Fibroblast of the aortic adventitia (primary cell): ENCODE measurements at regions not wholly inside any gene's neighbourhood (a gene's known extent, or its start where the extent isn't known, plus 50 kb on each side); places are given as distances from the start of the nearest gene placed in this dataset.
A peak's percentile ranks its signal among the peaks of the same experiment; 100 is the strongest.
"Not testable (repeated sequence)": the region's sequence is repeated elsewhere in the genome, so short reads cannot be mapped to it uniquely, and the experiment has no call there.

Source experiments
- DNase-seq: peaks from one replicate; pipeline ENCODE4 v3.0.0-alpha.2; 2010; ENCODE audit warnings: low read depth
- H3K4me3 ChIP-seq: 2 replicates; pipeline ENCODE4 v1.5.1; 2011; ENCODE audit warnings: low read depth, mild to moderate bottlenecking, control low read depth, low read length, moderate library complexity
- TF ChIP-seq, protein P1 (sequence below): IDR thresholded peaks from 2 replicates; pipeline ENCODE4 v1.5.1; 2011; ENCODE audit warnings: mild to moderate bottlenecking, low read length, control low read depth, inconsistent platforms; ENCODE audit not compliant: insufficient read depth

DNA sequence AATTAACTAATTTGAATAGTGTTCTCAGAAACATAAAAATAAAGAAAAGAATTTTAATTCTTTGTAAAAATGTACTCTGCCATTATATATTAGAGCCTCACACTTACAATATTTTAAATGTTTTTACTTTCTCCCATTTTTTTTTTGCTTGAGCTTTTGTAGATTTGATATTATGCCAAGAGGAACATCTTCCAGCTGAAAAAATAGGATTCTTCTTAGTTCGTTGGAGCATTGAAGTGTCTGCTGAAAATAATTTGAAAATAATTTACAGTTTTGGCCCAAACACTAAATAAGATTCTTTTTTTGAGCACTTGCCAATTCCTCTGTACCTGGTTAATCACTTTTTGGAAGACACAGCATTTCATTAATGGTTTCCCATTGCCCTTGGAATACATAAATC is 175.0 kb upstream of the COL11A1 start:
- TF ChIP-seq, protein P1, sequence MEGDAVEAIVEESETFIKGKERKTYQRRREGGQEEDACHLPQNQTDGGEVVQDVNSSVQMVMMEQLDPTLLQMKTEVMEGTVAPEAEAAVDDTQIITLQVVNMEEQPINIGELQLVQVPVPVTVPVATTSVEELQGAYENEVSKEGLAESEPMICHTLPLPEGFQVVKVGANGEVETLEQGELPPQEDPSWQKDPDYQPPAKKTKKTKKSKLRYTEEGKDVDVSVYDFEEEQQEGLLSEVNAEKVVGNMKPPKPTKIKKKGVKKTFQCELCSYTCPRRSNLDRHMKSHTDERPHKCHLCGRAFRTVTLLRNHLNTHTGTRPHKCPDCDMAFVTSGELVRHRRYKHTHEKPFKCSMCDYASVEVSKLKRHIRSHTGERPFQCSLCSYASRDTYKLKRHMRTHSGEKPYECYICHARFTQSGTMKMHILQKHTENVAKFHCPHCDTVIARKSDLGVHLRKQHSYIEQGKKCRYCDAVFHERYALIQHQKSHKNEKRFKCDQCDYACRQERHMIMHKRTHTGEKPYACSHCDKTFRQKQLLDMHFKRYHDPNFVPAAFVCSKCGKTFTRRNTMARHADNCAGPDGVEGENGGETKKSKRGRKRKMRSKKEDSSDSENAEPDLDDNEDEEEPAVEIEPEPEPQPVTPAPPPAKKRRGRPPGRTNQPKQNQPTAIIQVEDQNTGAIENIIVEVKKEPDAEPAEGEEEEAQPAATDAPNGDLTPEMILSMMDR, result no peak
- DNase-seq, result no peak
- no peak overlapping the region for H3K4me3 ChIP-seq

DNA sequence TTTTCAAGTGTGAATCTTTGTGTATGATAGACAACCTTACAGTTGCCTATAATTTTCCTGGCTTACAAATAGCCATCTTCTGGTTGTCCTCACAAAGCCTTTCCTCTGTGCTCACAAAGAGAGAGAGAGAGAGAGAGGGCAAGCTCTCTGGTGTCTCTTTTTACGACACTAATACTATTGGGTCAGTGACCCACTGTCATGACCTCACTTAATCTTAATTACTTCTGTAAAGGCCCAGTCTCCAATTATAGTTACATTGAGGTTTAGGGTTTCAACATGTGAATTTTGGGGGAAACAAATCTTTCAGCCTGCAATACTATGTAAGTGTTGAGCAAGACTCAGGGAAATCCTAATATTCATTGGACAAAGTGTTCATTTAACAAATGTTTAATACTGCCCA is 167.4 kb upstream of the COL11A1 start:
- TF ChIP-seq, protein P1, result no peak
- no peak overlapping the region for H3K4me3 ChIP-seq
- no peak for DNase-seq

DNA sequence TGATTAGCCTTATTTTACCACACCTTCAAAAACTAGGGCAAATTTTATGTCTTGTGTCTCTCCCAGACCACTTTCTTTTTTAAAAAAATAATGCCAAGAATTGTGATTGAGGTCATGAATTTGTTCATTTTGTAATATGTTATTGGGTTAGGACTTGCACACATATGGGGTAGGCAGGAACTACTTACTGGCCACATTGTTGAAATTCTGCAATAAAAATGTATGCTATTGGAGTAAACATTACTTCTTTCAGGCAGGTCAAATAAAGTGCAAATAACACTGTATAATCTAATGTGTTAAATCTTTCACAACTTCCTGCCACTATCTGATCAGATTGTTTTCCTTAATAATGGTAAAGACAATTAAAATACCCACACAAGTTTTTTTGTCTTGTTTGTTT is 166.6 kb upstream of the COL11A1 start:
- H3K4me3 ChIP-seq, result no peak overlapping the region
- no peak for DNase-seq

DNA sequence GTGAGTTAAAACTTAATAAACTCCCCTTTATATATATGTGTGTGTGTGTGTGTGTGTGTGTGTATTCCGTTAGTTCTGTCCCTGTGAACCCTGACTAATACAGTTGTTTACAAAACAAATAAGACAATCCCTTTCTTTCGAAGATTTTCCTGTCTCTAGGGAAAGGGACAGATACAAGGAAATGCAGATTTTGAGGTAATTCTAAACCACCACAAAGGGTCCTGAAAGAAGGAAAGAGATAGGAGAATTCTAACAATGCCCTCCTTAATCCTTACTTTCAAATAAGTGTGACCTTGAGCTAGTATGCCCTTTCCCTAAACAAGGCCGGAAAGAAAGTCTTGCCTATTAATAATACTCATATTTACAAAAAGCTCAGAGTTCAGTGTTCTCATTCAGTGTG is 164.8 kb upstream of the COL11A1 start:
- TF ChIP-seq, protein P1, result no peak
- H3K4me3 ChIP-seq, result no peak overlapping the region
- DNase-seq, result no peak

More for the DNA sequence above, 166.6 kb upstream of the COL11A1 start:
- TF ChIP-seq, protein P1, result no peak

DNA sequence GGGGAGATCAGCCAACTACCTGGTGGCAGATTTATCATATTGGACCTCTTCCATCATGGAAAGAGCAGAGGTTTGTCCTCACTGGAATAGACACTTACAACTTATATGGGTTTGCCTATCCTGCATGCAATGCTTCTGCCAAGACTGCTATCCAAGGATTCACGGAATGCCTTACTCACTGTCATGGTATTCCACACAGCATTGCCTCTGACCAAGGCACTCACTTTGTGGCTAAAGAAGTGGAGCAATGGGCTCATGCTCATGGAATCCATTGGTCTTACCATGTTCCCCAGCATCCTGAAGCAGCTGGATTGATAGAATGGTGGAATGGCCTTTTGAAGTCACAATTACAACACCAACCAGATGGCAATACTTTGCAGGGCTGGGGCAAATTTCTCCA is 163.1 kb upstream of the COL11A1 start:
- not testable (repeated sequence) for H3K4me3 ChIP-seq
- DNase-seq, result peak; percentile 14

DNA sequence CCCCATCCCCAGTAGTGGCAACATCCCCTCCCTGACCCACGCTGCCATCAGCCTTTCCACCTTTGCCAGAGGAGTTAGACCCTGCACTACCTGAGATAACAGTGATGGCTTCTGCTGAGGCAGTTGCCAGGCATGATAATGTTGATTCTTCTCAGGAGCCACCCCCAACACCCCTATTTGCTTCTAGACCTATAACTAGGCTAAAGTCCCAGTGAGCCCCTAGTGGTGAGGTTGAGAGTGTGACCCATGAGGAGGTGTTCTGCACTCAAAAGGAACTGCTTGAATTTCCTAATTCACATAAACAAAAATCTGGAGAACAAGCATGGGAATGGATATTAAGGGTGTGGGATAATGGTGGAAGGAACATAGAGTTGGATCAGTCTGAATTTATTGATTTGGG is 159.6 kb upstream of the COL11A1 start:
- no peak for DNase-seq
- no peak overlapping the region for H3K4me3 ChIP-seq
- TF ChIP-seq, protein P1, result no peak

DNA sequence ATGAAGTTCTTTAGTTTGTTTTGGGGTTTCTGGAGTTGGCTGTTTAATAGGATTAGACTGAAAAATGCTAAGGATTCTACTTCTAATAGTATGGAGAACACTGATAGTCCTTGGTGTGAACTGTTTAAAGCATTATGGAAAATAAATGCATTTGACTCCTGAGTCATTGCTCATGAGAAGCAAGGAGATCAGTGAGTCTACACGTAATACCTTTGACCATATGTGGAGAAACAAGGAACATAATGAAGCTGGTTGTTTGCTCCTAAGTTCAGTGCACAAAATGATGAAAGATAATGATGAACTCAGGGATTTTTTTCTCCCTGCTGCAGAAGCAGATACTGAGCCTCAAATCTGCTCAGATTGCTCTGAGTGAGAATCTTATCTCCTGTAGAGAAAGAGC is 158.9 kb upstream of the COL11A1 start:
- no peak for DNase-seq
- H3K4me3 ChIP-seq, result no peak overlapping the region
- TF ChIP-seq, protein P1, result no peak
